Psoas muscle (tissue), 7 donors: ENCODE measurements at regions not wholly inside any gene's neighbourhood (a gene's known extent, or its start where the extent isn't known, plus 50 kb on each side); places are given as distances from the start of the nearest gene placed in this dataset.
"Not testable (repeated sequence)": the region's sequence is repeated elsewhere in the genome, so short reads cannot be mapped to it uniquely, and the experiment has no call there.

Experiments
- ATAC-seq, 4 donors: fragments of 200-7000 bp; cut with Tn5 transposase; one replicate each; pipeline ENCODE4 v1.9.1; 2020; ENCODE audit warnings: moderate library complexity in 3 of 4, mild to moderate bottlenecking in 2 of 4
- DNase-seq, 2 donors: peaks; one replicate each; pipeline ENCODE4 v3.0.0-alpha.2; 2020
- H3K27ac ChIP-seq: fragments of 200-600 bp; one replicate; pipeline ENCODE4 v1.8.0; 2022
- H3K27me3 ChIP-seq, 3 donors: fragments of 200-600 bp in 1 of 3; one replicate each; pipeline versions ENCODE4 v1.6.1 to v1.8.0; 2013 to 2022; ENCODE audit warnings: low read length in 2 of 3, mild to moderate bottlenecking in 2 of 3, moderate library complexity in 1 of 3; ENCODE audit not compliant: insufficient read depth in 3 of 3
- H3K36me3 ChIP-seq, 2 donors: fragments of 200-600 bp in 1 of 2; one replicate each; pipeline versions ENCODE4 v1.6.1 to v1.8.0; 2013 to 2022; ENCODE audit warnings: low read depth in 1 of 2, mild to moderate bottlenecking in 1 of 2, moderate library complexity in 1 of 2; ENCODE audit not compliant: insufficient read depth in 1 of 2
- H3K4me1 ChIP-seq: fragments of 200-600 bp; one replicate; pipeline ENCODE4 v1.8.0; 2022
- H3K4me3 ChIP-seq: fragments of 200-600 bp; one replicate; pipeline ENCODE4 v1.8.0; 2022; ENCODE audit warnings: mild to moderate bottlenecking
- H3K9me3 ChIP-seq: fragments of 200-600 bp; one replicate; pipeline ENCODE4 v1.8.0; 2022
- WGBS, 3 donors: extraction: QIAGEN DNeasy Blood & Tissue Kit; methylation state at CpG; one replicate each; pipeline versions ENCODE4 v1.1.6 to v1.1.7; 2013; 5-methylcytosine and 5-hydroxymethylcytosine counted together
- intact Hi-C, 2 donors: fragments of 100-400 bp; cut with DNase I; formaldehyde crosslinking; loops; one replicate each; pipeline versions ENCODE4 v1.11.0 to v1.14.2; 2022
- TF ChIP-seq, protein P1 (sequence below): fragments of 200-600 bp; IDR thresholded peaks from one replicate; pipeline ENCODE4 v1.8.0; 2022; ENCODE audit warnings: antibody characterized with exemption
- donor health status: healthy with polysubstance abuse.
- donor health status: DM: no; HTN: no; CAD: no; lungs with moderate emphysema.
- donor health status: Bipolar disorder and iron deficiency.
- donor health status: healthy.
- donor health status: DM: yes; HTN: yes; CAD: no.
- donor health status: DM: no; HTN: no; CAD: no.
- donor health status: DM: yes; HTN: yes; CAD: no.

DNA sequence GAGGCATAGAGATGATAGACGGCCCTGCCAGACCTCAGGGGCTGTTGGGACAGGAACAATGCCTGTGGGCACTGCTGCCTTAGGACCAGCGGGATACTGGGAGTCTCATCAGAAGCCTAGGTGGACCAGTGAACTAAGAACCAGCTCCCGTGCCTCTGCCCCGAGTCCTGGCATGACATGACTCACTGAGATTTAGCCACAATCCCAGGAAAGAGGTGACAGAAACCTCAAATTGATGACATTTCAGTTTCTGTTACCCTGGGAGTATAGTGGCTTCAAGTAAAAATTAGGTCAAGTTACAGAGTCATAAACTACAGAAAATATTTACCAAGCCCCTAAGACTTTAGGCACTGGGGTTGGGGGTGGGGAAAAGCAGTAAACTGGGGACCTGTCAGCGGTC, 74.6 kb upstream of the GADD45A start:
- DNase-seq (no peak), ATAC-seq (no peak)
- H3K27ac ChIP-seq: no peak overlapping the region
- no peaks in the 10 kb centered on the region for H3K9me3 ChIP-seq
- H3K4me1 ChIP-seq: no peaks in the 10 kb centered on the region
- TF ChIP-seq, protein P1, sequence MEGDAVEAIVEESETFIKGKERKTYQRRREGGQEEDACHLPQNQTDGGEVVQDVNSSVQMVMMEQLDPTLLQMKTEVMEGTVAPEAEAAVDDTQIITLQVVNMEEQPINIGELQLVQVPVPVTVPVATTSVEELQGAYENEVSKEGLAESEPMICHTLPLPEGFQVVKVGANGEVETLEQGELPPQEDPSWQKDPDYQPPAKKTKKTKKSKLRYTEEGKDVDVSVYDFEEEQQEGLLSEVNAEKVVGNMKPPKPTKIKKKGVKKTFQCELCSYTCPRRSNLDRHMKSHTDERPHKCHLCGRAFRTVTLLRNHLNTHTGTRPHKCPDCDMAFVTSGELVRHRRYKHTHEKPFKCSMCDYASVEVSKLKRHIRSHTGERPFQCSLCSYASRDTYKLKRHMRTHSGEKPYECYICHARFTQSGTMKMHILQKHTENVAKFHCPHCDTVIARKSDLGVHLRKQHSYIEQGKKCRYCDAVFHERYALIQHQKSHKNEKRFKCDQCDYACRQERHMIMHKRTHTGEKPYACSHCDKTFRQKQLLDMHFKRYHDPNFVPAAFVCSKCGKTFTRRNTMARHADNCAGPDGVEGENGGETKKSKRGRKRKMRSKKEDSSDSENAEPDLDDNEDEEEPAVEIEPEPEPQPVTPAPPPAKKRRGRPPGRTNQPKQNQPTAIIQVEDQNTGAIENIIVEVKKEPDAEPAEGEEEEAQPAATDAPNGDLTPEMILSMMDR: no peak
- H3K27me3 ChIP-seq: no peaks in the 10 kb centered on the region
- H3K4me3 ChIP-seq: no peak overlapping the region
- intact Hi-C loops: no loop called here
- 90 to 97% (median 91%) methylated on average over 5 of the region's 5 CpGs for WGBS, 3 donors
- H3K36me3 ChIP-seq: no peaks in the 10 kb centered on the region

DNA sequence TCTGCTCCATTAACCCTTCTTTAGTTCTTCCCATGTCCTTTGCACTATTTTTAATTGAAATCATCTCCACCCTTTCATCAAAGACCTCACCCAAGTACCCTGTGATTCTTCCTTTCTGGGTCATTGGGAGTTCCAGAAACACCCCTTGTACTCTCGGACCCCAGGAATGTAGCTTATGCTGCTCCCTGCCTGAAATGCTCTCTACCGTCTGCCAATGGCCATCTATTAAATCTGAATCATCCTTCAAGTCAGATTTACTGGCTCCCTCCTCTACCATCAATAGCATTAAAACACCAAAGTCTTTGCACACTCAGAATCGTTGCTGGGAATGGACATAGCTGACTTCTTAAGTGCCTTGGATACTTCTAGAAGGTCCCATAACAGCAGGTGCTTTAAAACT, 73.2 kb upstream of the GADD45A start:
- H3K27ac ChIP-seq: no peak overlapping the region
- no peaks in the 10 kb centered on the region for H3K4me1 ChIP-seq
- no peaks in the 10 kb centered on the region for H3K27me3 ChIP-seq
- intact Hi-C loops: no loop called here
- WGBS, 3 donors: 74 to 86% (median 80%) methylated on average over 3 of the region's 3 CpGs
- H3K36me3 ChIP-seq: no peaks in the 10 kb centered on the region
- ATAC-seq (no peak), DNase-seq (no peak)
- H3K4me3 ChIP-seq: no peak overlapping the region
- H3K9me3 ChIP-seq: no peaks in the 10 kb centered on the region
- TF ChIP-seq, protein P1: no peak

DNA sequence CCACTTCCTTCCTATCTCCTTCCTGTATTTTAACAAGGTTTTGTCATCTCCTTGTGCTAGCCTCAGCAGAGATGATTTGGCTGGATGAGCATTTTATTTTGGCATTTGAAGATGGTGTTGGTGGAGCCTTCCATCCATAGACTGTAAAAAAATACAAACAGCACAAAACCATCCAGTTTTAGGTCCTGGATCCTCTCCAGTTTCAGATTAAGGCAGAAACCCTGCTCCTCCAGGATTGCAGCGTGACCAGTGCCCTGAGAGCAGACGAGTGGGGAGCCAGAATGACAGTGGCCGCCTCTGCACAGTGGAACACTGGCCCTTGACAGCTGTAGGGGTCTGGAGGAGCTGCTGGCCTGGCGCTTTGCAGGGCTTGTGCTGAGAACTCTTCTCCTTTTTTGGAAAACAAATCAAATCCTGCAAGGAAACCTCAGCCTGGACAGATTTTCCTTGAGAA, 72.2 kb upstream of the GADD45A start:
- TF ChIP-seq, protein P1: no peak
- no peak for ATAC-seq

DNA sequence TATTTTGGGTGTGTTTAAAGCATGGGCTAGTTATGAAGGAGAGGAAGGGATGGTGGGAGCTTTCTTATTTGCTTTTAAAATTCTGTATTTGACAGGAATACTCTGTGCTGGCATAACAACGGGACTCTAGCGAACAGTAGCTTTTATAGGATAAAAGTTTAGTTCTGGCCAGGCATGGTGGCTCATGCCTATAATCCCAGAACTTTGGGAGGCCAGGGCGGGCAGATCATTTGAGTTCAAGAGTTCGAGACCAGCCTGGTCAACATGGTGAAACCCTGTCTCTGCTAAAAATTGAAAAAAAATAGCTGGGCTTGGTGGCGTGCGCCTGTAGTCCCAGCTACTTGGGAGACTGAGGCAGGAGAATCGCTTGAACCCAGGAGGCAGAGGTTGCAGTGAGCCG, 71.5 kb upstream of the GADD45A start:
- H3K4me1 ChIP-seq, DNase-seq, H3K9me3 ChIP-seq, ATAC-seq, H3K4me3 ChIP-seq, H3K27ac ChIP-seq, H3K27me3 ChIP-seq, H3K36me3 ChIP-seq: not testable (repeated sequence)
- intact Hi-C loops: loop anchor here in 1 of 2 donors (1.0 kb wide), 1 partner anchor 32 kb away; no protein-coding TSS in a partner anchor
- 86 to 89% (median 89%) methylated on average over 8 of the region's 8 CpGs for WGBS, 3 donors

More for the DNA sequence above, 72.2 kb upstream of the GADD45A start:
- no peak for DNase-seq
- no peaks in the 10 kb centered on the region for H3K27me3 ChIP-seq
- H3K4me1 ChIP-seq: peaks cover under 1% of the 10 kb centered on the region
- WGBS, 3 donors: 52 to 70% (median 60%) methylated on average over 4 of the region's 4 CpGs
- H3K4me3 ChIP-seq: no peak overlapping the region
- intact Hi-C loops: loop anchor here in 1 of 2 donors (1.0 kb wide), 1 partner anchor 32 kb away; no protein-coding TSS in a partner anchor
- no peaks in the 10 kb centered on the region for H3K36me3 ChIP-seq
- H3K27ac ChIP-seq: no peak overlapping the region
- H3K9me3 ChIP-seq: no peaks in the 10 kb centered on the region

DNA sequence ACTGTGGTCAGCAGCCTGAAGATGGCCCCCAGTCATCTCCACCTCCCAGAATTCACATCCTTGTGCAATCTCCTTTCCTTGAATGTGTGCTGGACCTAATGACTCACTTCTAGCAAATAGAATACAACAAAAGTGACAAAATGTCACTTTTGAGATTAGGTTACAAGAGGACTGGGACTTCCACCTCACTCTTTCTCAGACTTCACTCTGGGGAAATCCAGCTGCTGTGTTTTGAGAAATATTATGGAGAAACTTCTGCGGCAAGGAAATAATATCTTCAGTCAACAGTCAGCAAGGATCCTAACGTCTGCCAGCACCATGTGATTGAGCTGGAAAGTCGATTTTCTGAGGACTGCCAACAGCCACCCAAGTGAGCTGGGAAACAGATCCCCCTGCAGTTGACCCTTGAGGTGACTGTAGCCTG, 70.5 kb upstream of the GADD45A start:
- ATAC-seq (peak; percentile 45 to 80 (median 68)), DNase-seq (no peak)
- H3K4me3 ChIP-seq: no peak overlapping the region
- peaks cover 15% of the 10 kb centered on the region for H3K4me1 ChIP-seq
- intact Hi-C loops: no loop called here
- 36 to 57% (median 43%) methylated on average over 3 of the region's 3 CpGs for WGBS, 3 donors
- no peaks in the 10 kb centered on the region for H3K27me3 ChIP-seq
- TF ChIP-seq, protein P1: no peak
- H3K27ac ChIP-seq: peak overlapping the region; percentile 54
- H3K36me3 ChIP-seq: no peaks in the 10 kb centered on the region
- no peaks in the 10 kb centered on the region for H3K9me3 ChIP-seq
